Renal pelvis (tissue), 1 donor: ENCODE measurements at regions not wholly inside any gene's neighbourhood (a gene's known extent, or its start where the extent isn't known, plus 50 kb on each side); places are given as distances from the start of the nearest gene placed in this dataset.

Experiments
- DNase-seq: peaks from one replicate; pipeline ENCODE4 v3.0.0-alpha.2; 2013

DNA sequence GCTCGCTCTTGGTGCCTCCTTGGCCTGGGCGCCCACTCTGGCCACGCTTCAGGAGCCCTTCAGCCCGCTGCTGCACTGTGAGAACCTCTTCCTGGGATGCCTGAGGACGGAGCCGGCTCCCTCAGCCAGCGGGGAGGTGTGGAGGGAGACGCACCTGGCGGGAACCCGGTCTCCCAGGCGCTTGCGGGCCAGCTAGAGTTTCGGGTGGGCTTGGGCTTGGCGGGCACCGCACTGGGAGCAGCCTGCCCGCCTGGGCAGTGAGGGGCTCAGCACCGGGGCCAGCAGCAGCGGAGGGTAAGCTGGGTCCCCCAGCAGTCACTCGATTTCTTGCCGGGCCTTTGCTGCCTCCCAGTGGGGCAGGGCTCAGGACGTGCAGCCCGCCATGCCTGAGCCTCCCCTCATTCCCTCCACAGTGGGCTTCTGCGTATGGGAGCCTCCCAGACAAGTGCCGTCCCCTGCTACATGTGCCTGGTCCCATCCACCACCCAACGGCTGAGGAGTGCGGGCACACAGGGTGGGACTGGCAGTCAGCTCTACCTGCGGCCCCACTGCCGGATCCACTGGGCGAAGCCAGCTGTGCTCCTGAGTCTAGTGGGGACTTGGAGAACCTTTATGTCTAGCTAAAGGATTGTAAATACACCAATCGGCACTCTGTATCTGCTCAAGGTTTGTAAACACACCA lies 708.7 kb downstream of the VGLL3 start:
- DNase-seq: no peak

DNA sequence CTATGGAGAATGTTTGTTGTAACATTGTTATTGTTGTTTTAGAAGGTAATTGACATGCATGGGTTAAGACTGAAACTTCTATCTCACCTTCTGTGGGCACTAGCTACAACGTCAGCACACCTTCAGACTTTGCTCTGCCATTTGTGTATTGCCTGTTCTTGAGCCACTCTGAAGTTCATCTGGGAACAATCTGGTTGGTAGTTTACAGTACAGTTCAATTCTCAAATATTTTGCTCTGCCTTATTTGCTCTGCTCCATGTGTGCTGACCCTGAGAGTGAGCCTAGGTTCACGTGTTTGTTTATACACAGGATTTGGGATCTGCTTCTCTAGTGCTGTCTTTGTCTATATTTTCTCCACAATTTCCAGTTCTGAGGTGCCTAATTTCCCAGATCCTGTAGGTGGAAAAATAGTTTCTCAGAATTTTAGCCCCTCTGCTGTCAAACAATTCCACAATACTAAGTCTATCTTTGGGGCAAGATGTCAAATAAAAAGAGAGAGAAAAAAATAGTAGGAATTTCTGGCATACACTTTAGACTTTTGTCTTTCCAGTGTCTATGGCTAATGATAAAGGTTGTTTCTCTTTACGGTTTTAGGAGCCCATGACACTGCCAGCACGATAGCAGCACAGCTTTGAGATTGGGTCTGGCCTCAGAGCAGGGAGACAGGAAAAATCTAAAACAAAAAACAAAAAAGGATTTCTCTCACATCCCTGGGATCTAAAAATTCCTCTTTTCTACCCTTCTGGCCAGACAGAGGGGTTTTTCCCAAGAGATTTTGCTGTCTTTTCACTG lies 721.4 kb downstream of the VGLL3 start:
- DNase-seq: no peak

DNA sequence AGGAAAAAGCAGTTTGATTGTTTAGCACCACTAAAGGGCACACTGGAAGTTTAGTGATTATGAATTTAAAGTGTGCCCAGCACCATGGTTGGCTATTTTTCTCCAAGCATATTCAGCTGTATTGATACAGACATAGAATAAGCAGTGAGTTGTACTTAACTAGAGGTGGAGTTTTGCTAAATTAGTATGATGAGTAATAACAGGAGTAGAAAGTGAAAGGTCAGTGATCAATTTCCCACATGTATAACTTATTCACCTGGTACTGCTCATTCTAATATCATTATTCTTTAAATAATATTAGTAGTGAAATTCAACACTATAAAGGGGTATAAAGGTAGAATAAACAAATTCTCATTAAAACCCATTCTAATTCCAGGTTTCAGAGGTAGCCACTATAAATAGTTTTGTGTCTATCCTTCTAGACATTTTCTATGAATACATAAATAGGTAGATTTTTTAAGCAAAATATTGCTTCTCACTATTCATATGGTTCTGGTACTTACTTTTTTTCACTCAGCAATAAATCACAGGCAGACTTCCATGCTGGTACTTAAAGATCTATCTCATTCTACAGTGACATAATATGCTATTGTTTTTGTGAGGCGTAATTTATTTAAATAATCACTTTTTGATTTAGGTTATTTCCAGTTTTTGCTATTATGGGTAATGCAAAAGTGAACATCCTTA lies 732.9 kb downstream of the VGLL3 start:
- no peak for DNase-seq

DNA sequence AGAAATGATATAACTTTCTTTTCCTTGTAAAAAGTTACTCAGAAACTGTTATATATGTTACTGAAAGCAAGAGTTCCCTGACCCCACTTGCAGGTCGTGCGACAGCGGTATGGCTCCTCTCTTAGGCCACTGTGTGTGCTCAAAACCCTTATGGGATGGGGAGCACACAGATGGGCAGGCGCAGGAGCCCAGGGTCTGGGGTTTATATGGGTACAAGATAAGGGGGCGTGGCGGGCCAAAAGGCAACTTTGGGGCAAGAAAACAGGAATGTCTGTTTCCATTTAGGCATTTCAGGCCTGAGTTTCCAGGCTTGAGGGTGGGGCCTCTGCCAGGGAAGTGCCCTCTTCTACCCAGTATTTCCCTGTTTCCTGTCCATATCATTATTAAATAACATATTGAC lies 736.5 kb downstream of the VGLL3 start:
- no peak for DNase-seq

DNA sequence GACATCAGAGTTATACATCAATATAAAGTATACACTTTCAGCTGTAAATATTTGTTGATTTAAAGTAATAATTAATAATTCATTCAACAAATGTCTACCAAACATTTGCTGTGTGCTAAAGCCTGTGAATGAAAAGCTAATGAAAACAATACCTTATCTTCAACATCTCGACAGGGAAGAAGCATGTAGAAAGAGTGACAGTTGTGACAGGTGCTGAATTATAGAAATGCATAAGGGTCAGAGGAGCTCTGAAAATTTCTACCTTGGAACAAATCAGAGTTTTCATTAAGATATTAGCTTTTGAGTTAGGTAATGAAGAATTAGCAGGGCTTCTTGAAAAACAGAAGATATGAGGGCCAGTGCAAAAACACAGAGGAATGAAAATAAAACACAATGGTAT lies 739.2 kb downstream of the VGLL3 start:
- DNase-seq: no peak

DNA sequence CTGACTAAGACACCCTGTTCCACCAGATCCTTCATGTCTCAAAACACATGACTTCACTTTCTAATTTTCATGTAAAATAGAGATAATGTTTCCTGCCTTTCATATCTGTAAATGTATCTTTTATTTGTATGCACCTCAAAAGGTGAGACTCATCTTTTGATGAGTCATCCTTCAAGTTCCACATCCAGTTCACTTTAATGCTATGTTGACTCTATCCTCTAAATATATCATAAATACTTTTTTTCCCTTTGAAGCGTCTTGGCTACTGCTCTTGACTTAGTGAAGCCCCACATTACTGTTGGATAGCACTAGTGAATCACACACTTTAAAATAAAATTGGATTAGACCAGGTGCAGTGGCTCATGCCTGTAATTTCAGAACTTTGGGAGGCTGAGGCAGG lies 741.1 kb downstream of the VGLL3 start:
- no peak for DNase-seq

DNA sequence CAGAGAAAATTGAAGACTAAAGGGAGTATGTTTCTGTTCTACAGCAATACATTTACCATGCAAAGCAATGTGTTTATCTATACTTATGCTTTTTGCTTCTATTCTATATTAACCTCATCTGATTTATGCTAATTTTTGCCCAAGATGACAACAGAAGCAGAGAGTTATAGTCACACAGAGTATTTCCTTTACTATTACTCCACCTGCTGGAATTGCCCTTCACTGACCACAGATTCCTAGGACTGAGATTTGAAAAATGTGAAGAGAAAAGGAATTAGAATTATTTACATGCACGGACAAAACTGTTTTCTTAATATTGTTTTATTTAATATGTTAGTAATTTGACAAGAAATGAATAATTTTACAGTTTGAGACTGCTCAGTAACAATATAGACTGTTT lies 745.6 kb downstream of the VGLL3 start:
- DNase-seq: no peak

DNA sequence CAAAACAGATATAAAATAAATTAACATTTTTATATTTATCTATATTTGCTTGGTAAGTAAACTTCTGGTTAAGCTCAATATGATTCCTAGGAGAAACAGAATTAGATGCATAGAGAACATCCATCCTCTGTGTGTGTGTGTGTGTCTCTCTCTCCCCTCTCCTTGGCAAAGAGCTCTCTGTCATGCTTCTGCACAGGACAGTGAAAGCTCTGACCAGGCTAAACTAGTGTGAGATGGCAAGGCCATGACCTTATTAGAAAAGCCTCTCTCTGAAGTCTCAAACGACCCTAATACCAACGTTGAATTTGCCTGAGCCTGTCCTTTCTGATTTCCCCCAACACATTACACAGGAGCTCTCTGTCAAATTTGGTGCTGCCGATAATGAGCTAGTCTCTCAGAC lies 746.0 kb downstream of the VGLL3 start:
- DNase-seq: no peak

DNA sequence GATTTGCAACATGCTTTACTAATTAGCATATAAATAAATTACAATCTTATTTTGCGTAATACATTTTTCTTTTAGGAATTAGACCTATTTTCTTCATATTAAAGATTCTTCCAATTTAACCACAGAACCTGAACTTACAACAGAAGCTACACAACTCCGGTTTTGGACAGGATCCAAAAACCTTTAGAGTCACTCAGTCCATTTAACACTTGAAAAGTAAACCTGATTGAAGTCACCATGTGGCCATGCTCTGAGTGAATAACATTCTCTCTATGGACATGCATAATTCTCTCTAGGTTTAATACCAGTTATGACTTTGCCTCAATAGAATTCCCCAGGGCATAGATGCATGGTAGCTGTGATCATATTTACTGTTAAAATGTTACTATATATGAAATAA lies 751.0 kb downstream of the VGLL3 start:
- DNase-seq: no peak

DNA sequence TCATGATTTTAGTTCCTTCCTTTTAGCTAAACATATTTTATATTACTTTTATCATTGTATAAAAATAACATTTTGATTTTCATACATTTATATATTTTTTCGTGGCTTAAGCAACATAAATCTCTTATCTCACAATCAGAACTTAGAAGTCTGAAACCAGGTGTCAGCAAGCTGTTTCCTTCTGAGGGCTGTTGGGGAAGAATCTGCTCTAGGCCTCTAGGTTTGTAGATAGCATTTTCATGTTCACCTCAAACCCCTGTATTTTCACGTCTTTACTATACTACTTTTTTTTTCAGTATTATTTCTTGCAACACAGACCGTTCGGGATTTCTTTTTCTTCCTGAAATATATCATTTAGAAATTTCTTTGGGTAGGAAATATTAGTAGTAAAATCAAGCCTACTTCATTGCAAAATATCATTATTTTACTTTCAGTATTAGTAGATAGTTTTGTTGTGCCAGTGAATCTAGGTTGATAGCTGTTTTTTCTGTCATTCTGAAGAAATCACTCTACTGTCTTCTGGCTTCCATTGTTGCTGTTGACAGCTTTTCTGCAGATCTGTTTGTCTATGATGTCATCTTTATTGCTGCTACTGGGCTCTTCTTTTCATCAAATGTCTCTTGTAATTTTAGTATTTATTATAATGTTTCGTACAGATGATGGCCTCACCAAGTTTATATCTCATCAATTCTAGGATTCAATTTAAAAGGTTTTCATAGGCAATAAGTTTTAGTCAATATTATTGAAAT lies 756.3 kb downstream of the VGLL3 start:
- no peak for DNase-seq

DNA sequence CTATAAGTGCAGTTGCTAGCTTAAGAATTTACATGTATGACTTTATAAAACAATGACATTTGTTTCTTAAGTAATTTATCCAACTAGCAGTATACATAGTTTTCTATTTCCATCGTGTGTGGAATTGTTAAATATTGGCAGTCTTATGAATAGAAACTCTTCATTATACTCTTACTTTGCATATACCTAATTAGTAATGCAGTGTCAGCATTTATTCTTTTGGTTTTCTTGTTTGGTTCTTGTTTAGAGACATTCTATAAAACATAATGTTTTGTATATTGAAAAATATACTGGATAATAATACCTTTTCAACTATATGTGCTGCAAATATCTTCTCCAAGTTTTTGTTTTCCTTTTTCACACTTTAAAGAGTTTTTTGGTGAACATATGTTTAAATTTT lies 760.2 kb downstream of the VGLL3 start:
- no peak for DNase-seq

DNA sequence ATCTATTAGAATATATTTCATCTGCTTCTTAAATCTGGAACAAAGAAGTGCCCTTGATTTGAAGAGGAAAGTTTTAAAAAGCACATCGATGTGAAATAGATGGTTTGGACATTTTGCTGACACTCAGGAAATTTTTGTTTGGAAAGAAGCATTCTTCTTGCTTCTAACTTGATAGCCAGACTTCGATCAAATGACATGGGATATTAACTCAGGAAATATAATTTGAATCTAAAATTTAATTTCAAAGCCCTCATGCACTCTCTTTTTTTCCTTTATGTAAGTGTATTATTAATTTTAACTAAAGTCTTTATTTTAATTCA lies 761.2 kb downstream of the VGLL3 start:
- DNase-seq: no peak

DNA sequence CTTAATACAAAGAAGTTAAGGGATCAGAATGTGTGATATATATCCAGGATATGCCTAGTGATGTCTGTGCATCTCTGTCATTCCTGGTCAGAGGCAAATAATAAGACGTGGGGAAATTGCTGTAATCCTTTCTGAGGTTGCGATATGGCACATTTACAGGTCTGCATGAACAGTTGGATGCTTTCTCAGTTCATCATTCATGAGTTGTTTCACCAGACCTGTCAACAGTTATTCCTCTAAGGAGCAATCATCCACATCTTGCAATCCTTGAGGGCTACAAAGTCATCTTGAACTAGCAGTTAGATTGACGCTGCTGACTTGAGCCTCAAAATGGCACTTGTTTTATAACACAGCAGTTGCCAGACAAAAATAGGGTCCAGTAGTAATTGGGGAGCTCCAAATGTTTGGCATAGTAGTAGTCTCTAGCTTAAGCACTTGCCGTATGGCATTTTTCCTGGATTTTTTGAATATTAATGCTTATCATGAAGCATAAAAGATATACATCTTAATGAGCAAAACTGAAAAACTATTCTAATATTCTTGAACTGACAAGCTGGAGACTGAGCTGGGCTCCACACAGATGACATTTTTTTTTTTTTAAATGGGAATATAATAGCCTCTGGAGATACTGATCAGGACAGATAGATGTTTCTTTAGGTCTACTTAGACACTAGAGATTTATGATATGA lies 761.7 kb downstream of the VGLL3 start:
- no peak for DNase-seq

DNA sequence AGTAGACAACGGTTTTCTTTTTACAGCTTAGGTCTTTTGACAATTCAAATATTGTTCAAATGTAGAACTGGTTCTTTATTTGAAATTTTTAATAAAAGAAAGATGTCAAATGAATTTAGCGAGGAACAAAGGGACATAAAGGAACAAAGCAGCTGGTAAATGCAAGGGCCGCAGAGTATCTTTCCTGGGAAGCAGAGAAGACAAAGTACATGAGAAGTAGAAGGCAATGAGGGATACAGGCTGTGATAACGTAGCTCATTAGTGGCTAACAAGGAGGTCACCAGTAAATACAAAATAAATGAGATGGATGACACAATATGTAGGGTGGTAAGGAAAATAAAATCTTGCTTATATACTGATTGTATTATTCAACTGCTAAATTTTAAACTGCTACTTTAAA lies 762.8 kb downstream of the VGLL3 start:
- DNase-seq: no peak

DNA sequence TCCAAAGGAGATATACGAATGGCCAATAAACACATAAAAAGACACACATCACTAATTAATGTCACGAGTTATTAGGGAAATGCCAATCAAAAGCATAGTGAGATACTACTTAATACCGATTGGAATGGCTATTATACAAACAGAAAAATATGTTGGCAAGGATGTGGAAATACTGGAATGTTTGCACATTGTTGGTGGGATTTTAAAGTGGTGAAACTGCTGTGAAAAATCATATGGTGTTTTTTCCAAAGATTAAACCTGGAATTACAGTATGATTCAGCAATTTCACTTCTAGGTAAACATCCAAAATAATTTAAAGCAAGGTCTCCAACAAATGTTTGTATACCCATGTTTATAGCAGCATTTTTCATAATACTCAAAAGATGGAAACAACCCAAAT lies 765.5 kb downstream of the VGLL3 start:
- no peak for DNase-seq

DNA sequence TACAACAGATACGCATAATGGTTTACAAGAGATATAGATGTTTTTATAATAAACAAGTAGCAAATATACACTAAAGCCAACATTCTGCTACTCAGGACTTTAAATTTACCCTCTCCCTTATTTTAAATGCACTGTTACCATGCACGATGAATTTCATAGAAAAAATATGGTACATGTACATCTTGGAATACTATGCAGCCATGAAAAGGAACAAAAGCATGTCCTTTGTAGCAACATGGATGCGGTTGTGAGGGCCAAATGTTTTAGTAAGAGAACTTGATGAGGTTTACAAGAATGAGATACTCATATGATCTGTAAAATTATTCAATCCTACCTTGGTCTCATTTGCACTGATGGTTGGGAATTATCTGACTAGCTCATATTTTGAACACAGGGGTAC lies 769.3 kb downstream of the VGLL3 start:
- no peak for DNase-seq

DNA sequence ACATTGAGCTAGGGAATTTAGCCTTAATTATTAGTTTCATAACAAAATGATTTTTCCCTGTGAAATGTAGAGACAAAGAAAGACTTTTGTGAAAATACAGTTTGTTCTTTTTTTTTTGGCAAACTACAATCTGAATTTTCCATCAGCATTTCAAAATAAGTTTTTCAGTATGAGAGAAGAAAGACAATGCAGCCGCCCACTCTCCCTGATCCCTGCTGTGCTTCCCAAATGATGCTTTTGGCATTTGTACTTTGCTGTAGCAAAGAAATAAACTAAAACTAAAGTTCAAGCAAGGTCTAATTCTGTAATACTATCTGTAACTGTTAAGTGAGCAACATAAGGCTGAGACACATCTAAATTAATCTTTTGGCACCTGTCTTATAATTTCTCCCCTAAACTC lies 782.2 kb downstream of the VGLL3 start:
- no peak for DNase-seq

DNA sequence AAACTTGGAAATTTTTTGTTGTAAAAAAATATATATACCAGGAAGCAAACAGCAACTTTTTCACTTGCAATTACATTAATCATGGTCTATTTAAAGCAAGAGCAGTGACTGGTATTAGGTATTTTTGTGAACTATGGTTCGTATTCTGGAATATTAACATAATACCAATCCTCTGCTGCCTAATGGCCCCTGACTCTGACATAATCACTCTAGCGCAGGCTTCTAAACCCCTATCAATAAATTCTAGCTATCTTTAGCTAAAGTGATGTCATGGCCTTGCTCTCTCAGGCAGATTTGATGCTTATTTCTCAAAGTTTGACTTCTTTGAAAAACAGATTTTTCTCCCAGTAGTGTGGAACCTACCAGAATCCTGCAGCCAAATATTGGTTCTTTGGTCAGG lies 808.3 kb downstream of the VGLL3 start:
- no peak for DNase-seq

DNA sequence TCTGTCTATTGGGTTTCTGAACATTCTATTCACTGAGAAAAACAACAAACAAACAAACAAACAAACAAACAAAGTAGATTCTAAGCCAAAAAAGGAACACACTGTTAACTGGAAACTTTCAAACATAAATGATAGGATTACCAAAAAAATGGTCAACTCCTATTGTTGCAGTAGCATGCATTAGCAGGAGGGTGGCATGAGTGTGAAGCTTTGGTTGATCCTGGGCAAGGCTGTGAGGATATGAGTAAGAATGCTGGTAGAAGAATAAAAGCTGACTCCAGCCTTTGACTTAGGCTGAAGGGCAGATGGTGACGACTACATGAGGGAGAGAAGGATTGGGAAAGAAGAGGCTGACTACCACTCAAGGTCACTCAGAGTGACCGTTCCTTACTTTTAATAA lies 810.3 kb downstream of the VGLL3 start:
- DNase-seq: no peak

DNA sequence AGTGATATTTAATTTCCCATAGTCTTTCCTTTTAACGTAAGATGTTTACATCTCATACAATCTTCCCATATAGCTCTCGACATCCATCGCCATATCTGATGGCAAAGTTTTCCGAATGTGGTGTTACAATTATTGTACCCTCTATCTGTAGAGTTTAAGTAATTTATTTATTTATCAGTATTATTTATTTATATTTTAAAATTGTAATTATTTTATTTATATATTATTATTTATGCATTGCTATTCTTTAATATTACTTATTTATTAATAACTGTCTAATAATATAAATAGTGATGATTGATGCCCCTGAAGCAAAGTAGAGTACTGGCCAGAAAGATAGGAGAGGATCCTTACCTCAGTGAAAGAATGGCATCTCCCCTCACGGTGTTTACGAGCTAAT lies 812.9 kb downstream of the VGLL3 start:
- no peak for DNase-seq

DNA sequence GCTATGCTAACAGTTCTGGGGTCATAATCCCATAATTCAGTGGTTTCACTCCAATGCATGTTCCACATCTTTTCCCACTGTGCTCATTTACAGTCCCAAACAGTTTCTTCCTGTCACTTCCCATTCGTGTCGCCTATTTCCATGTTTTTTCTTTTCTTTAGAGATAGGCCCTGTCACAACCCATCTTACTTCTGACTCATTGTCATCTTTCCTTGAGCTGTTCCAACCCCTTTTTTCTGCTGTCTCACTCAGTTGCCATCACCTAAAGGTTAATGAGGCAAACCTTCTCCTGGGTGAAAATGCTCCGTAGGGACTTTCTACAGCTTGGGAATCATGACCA lies 814.5 kb downstream of the VGLL3 start:
- DNase-seq: no peak
